ENCODE measurements at regions not wholly inside any gene's neighbourhood (a gene's known extent, or its start where the extent isn't known, plus 50 kb on each side); places are given as distances from the start of the nearest gene placed in this dataset.
A peak's percentile ranks its signal among the peaks of the same experiment; 100 is the strongest.

GRCh38 chr9:88713010-88713409 lies 178.0 kb downstream of the NXNL2 start:
- no peak for TF ChIP-seq CTCF (IDR thresholded peaks at IDR 0.05; ENCODE audit: insufficient read depth, low read length)
- DNase-seq (ENCODE audit: low read depth): no peak
- no peak overlapping the region for H3K4me3 ChIP-seq (ENCODE audit: low read depth, low read length)

GRCh38 chr9:88716596-88717290 lies 181.8 kb downstream of the NXNL2 start:
- no peak overlapping the region for H3K4me3 ChIP-seq (ENCODE audit: low read depth, low read length)
- TF ChIP-seq CTCF (IDR thresholded peaks at IDR 0.05; ENCODE audit: insufficient read depth, low read length): no peak
- peak; percentile 46 for DNase-seq (ENCODE audit: low read depth)

- no peak overlapping the region for H3K4me3 ChIP-seq (ENCODE audit: low read depth, low read length)
- DNase-seq (ENCODE audit: low read depth): no peak
- no peak for TF ChIP-seq CTCF (IDR thresholded peaks at IDR 0.05; ENCODE audit: insufficient read depth, low read length)
Measured at GRCh38 chr9:88721025-88721424, 186.0 kb downstream of the NXNL2 start.

GRCh38 chr9:88721495-88722279 lies 186.7 kb downstream of the NXNL2 start:
- DNase-seq (ENCODE audit: low read depth): no peak
- no peak for TF ChIP-seq CTCF (IDR thresholded peaks at IDR 0.05; ENCODE audit: insufficient read depth, low read length)
- H3K4me3 ChIP-seq (ENCODE audit: low read depth, low read length): no peak overlapping the region

DNA sequence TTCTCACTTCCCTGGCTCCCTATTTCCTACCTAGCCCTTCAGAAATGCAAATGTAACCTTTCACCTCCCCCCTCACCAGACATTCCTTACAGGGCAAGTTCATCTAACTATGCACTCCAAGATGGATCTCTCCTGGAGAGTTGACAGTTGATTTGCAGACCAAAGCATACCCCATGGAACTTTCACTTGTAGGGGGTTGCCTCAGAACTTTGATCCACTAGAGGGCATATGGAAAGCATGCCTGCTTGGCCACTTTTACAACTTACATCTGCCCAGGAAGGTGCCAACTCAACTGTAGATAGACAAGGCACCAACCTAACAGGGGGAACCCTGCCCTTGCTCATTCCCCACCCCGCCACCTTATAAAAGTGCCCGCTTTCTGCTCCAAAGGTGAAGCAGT lies 187.8 kb downstream of the NXNL2 start:
- H3K4me3 ChIP-seq (ENCODE audit: low read depth, low read length): no peak overlapping the region
- TF ChIP-seq CTCF (IDR thresholded peaks at IDR 0.05; ENCODE audit: insufficient read depth, low read length): peak; percentile 50
- peak; percentile 41 for DNase-seq (ENCODE audit: low read depth)

DNA sequence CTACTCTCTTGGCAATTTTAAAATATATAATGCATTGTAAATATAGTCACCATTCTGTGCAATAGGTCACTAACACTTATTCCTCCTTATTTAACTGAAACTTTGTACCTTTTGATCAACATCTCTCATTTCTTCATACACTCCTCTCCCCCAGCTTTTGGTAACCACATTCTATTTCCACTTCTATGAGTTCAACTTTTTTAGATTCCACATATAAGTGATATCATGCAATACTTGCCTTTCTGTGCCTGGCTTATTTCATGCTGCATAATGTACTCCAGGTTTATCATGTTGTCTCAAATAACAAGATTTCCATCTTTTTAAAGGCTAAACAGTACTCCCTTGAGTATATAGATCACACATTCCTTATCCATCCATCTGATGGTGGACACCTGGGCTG lies 188.8 kb downstream of the NXNL2 start:
- TF ChIP-seq CTCF (IDR thresholded peaks at IDR 0.05; ENCODE audit: insufficient read depth, low read length): no peak
- H3K4me3 ChIP-seq (ENCODE audit: low read depth, low read length): no peak overlapping the region
- no peak for DNase-seq (ENCODE audit: low read depth)

All from fibroblast of the aortic adventitia (primary cell).